GM18508 (cell line): ENCODE measurements at regions not wholly inside any gene's neighbourhood (a gene's known extent, or its start where the extent isn't known, plus 50 kb on each side); places are given as distances from the start of the nearest gene placed in this dataset.
"Not testable (repeated sequence)": the region's sequence is repeated elsewhere in the genome, so short reads cannot be mapped to it uniquely, and the experiment has no call there.

Source experiments
- ATAC-seq: cut with Tn5 transposase; IDR thresholded peaks from one replicate; pipeline ENCODE4 v1.9.1; 2021; ENCODE audit warnings: moderate number of reproducible peaks; ENCODE audit not compliant: insufficient read depth, unreplicated experiment

DNA sequence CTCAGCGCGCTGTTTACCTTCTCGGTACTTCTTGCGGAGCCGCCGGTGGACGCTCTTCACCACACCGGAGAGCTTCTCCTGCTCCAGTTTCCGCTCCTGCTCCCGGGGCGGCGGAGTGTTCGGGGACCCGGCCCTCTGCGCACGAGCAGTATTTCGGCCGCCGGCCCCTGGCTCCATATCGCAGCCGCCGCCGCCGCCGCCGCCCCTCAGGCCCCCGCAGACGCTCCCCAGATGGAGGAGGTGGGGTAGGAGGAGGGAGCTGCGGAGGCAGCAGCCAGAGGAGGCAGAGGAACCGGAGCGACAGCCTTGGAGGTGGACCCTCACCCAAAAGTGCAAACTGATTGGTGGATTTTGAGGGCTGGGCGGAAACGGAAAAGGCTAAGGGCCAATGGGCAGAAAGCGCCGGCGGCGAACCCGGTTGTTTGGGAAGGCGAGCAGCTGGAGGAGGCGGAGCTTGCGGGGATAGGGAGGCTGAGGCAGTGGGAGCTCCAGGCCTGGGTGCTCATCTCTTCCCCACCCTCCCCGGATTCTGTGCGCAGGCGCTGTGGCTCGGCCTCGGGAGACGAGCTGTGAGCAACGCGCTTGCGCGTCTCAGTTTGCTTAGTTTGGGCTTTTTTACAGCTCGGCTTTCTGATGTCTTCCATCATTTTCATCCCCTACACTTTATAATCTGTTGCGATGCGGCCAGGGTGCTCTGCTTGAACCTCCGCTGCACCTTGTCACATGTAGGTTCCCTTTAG, 146.9 kb downstream of the GPR85 start:
- peak; percentile 93 for ATAC-seq

DNA sequence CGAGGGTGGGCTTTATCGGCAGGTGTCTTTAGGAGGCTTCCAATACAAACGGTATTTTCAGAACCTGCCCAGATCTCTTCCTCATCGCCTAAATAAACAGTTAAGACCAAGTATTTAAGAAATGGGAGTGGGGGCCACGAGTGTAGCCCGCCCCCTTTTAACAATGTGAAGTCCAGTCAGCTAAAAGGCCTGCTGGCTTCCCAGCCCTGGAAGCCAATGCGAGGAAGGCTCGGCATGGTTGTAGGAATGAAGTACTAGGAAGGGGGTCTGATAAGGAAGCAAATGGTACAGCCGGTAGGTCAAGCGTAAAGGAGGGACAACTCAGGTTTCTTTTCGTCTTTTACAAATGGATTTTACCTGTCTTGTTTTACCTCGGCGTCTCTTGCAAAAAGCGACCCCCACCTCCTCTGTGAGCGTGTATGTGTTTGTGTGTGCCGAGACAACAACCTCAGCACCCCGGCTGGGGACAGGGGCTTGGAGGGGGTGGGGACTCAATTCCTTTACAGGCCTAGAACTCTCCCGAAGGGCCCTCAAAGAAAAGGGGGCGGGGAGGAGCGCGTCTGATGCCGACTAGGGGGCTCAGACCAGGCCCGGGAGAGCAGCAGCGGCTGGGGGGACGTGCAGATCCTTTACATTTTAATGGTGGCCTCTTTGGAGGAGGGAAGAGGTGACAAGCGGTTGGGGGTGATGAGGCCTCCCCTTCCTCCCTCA, 147.6 kb downstream of the GPR85 start:
- ATAC-seq: peak; percentile 2

DNA sequence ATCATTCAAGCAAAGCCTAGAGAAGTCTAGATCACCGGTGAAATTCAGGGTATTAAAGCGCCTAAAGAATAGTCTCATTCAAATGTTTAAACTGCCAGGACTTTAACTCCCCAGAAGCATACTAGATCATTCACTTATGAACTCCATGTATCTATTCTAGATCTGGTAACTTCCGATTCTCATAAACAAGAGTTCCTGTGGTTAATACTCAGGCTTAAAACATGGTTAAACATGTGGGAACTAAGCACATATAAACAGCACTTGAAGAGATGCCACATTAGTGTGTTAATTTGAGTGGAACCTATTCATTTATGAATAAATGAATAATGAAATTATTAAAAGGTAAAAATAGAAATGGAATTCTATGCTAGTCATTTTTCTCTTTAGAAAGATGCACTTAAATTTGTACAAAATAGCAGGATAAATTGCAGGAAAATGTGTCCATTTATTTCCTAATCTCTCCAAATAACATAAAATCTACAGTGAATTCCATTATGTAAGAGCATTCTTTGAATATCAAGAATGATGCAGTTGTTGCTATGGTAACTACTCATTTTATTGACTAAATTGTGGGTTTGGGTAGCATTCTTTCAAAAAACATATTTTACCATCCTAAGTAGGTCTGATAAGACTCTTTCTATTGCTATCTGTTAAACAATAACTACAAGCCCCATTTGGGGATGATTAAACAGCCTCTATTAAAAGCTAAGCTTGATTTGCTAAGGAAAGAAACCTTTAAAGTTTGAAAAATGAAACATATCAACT, 147.6 kb upstream of the TMEM168 start:
- peak; percentile 13 for ATAC-seq

DNA sequence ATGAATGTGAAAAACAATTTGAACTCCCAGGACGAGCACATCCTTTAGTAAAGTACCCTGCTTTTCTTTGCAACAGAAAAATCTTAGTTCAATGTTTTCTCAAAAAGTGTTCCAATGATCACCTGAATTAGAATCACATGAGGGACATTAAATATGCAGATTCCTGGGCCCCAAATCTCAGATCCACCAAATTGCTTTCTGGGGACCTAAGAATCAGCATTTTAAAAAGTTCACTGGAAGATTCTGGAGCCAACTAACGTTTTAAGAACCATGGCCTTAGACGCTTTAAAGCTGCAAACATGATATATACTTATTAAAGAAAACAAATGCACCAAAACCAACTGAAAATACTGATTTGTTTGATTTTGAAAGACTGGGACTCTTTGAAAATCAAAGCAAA, 143.4 kb upstream of the TMEM168 start:
- ATAC-seq: no peak

DNA sequence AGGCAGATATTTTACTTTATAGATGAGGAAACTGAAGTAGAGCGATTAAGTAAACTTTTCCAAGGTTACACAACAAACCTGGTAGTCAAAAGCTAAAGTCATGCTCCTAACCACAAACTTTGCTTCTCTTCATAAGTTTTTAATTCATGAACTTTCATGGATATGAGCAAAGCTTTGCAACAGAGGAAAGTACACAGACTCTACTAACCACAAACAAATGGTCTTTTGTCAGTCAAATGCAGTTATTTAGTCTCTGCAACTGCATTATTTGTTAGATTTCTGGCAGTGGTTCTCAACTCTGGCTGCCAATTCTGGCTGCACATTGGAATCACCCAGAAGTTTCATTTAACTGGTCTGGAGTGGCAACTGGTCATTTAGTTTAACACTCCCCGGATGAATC, 140.6 kb upstream of the TMEM168 start:
- ATAC-seq: no peak

DNA sequence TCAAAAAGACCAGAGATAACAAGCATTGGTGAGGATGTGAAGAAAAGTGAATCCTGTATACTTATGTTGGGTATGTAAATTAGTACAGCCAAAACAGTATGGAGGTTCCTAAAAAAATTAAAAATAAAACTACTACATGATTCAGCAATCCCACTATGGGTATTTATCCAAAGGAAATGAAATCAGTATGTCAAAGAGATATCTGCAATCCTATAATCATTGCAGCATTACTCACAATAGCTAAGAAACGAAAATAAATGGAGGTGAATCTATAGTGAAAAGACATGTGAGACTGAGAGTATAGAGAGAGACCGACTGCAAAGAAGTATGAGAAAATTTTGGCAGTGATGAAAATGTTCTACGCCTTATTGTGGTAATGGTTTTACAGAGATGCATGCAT, 139.2 kb upstream of the TMEM168 start:
- ATAC-seq: no peak

DNA sequence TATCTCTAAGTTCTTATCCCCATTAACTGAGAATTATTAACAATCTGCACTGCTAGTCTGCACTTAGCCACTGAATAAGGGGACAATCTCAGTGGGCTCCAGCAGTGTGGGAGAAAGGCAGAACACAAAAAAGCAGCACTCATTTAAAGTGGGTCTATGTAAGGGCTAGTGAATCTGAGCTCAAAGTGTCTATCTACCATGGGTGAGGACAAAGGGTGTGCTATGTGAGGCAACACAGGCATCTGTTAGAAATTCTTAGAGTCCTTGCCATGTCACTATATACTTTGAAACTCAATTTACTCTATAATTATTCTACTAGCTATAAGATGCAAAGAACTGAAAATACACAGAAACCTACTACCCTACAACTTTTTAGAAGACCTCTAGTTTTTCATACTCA, 135.8 kb upstream of the TMEM168 start:
- no peak for ATAC-seq

DNA sequence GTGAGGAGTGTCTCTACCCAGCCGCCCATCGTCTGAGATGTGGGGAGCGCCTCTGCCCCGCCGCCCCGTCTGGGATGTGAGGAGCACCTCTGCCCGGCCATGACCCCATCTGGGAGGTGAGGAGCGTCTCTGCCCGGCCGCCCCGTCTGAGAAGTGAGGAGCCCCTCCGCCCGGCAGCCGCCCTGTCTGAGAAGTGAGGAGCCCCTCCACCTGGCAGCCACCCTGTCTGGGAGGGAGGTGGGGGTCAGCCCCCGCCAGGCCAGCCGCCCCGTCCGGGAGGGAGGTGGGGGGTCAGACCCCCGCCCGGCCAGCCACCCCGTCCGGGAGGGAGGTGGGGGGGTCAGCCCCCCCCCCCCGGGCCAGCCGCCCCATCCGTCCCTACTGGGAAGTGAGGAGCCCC, 132.4 kb upstream of the TMEM168 start:
- ATAC-seq: not testable (repeated sequence)

DNA sequence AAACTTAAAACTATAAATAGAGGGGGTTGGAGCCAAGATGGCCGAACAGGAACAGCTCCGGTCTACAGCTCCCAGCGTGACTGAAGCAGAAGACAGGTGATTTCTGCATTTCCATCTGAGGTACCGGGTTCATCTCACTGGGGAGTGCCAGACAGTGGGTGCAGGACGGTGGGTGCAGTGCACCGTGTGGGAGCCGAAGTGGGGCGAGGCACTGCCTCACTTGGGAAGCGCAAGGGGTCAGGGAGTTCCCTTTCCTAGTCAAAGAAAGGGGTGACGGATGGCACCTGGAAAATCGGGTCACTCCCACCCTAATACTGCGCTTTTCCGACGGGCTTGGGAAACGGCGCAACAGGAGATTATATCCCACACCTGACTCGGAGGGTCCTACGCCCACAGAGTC, 126.2 kb upstream of the TMEM168 start:
- ATAC-seq: not testable (repeated sequence)

DNA sequence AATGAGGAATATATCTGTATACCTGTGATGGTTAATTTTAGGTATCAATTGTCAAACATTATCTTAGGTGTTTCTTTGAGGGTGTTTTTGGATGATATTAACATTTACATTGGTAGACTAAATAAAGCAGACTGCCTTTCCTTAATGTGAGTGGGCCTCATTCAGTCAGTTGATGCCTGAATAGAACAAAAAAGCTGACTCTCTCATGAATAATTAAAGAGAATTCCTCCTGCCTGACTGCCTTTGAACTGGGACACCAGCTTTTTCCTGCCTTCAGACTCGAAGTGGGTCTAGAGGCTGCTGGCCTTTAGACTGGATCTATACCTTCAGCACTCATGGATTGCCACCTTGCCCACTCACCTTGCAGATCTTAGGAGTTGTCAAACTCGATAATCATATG, 117.9 kb upstream of the TMEM168 start:
- ATAC-seq: no peak

DNA sequence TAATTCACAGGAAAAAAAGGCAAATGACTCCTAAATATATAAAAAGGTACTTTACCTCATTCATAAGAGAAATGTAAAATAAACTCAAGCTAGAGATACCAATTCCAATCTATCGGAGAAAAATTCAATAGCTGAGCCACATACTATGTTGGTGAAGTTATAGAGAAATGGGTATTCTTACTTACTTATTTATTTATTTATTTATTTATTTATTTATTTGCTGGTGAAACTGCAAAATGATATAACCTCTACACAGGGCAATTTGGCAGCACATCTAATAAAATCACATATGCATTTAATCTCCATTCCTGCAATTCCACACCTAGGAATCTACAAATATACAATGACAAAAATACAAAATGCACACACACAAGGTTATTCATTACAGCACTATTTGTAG, 117.5 kb upstream of the TMEM168 start:
- ATAC-seq: no peak

DNA sequence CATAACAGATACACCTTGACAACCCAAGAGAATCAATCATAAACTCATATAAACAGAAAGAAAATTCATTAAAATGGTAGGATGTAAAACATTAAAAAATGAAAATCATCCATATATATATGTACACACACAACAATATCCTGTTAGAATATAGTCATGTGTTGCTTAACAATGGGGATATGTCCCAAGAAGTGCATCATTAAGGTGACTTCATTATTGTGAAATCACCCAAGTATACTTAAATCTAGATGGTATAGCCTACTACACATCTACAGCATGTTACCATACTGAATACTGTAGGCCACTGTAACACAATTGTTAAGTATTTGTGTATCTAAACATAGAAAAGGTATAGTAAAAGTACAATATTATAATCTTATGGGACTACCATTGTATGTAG, 115.8 kb upstream of the TMEM168 start:
- ATAC-seq: no peak

DNA sequence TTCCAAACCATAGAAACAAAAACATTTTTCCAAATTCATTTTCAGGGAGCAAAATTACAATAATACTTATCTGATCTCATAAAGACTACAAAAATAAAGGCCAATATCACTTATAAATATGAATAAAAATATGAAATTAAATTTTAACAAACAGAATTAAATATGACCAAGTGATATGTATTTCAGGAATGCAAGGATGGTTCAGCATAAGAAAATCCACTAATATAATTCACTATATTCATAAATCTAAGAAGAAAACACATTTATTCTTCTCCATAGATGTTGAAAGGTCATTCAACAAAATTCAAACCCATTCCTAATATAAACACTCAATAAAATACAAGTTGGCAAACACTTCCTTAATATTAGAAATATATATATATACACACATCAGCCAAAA, 115.2 kb upstream of the TMEM168 start:
- no peak for ATAC-seq

DNA sequence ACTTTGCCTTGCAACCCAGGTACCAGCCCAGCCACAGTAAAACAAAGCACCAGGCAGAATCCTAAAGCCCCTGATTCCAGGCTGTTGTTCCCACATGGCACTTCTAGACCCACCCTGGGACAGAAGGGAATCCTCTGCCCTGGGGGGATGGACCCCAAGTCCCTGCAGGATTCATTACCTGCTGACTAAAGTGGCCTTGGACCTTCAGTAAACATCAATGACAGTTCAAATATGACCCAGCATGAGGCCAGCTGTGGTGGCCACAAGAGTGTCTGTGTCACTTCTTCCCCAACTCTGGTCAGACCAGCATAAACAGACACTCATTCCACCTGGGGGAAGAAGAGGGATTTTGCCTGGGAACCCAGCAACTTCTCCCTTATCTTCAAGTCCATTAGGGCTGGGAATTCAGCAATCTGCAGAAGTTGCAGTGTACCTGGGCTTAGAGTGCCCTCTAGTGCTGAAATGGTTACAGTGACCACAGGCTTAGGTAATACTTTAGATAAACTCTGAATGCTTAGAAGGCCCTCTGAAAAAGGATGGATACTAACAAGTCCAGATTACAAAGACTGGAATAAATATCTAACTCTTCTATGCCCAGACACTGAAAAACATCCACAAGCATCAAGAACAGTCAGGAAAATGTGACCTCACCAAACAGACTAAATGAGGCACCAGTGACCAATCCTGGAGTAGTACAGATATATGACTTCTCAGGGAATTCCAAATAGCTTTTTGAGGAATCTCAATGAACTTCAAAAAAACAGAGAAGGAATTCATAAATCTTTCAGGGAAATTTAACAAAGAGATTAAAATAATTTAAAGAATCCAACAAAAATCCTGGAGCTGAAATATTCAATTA, 108.5 kb upstream of the TMEM168 start:
- peak; percentile 65 for ATAC-seq

DNA sequence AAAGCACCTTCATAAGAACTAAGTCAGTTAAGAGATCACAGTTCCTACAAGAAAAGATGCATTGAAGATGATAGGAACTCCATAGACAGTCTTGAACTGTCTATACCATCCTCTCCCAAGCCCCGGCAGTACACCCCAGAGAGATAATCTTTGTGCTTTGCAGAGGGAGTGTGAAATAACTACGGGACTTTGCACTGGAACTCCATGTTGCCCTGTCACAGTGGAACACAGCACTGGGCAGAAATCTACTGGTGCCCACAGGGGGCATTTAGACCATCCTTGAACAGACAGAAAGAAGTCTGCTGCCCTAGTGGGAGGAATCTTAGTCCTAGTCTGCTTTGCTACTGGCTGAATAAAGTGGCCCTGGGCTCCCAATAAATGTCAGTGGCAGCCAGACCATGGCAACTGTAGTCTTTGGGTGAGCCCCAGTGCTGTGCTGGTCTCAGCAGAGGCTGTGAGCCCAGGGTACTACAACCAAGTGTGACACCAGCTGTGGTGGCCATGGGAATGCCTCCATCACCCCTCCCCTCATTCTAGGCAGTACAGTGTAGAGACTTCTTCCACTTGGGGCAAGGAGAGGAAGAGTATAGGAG, 107.7 kb upstream of the TMEM168 start:
- ATAC-seq: no peak

DNA sequence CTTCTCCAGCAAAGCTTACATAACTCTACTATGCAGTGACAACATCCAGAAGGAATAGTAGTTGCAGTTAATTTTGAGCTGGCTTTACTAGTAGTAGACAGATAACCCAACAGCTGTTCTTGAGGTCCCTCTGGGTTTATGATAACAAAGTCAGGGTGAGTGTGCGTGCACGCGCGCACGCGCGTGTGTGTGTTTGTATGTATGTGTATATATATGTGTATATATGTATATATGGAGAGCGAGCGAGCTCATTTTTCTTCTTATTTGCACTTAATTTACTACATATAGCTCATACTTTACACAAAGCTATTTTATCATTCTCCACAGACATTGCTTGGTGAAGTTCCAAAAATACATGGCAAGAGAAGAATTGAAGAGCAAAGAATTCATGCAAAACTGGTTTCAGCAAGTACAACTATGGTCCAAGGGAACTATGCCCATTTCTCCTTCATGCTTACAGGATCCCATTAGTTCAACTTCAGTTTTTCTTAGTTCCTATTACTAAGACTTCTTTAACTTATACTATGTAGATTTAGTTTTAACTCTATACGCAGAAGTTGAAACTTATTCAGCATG, 105.9 kb upstream of the TMEM168 start:
- no peak for ATAC-seq

DNA sequence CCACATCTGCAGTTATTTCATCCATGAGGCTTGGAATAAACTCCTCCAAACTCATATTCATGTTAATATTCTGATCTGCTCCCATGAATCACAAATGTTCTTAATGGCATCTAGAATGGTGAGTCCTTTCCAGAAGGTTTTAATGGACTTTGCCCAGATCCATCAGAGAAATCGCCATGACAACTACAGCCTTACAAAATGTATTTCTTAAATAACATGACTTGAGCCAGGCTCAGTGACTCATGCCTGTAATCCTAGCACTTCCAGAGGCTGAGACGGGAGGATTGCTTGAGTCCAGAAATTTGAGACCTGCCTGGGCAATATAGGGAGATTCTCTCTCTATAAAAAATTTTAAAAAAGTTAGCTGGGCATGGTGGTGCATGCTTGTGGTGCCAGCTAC, 102.1 kb upstream of the TMEM168 start:
- no peak for ATAC-seq

DNA sequence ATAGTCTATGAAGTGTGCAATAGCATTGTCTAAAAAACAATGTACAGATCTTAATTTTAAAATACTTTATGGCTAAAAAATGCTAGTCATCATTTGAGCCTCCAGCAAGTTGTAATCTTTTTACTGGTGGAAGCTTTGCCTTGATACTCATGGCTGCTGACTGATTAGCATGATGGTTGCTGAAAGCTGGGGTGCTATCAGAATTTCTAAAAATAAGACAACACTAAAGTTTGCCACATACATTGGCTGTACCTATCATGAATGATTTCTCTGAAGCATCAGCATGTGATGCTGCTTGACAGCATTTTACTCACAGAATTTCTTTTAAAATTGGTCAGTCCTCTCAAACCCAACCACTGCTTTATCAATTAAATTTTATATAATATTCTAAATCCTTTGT, 101.5 kb upstream of the TMEM168 start:
- ATAC-seq: no peak

DNA sequence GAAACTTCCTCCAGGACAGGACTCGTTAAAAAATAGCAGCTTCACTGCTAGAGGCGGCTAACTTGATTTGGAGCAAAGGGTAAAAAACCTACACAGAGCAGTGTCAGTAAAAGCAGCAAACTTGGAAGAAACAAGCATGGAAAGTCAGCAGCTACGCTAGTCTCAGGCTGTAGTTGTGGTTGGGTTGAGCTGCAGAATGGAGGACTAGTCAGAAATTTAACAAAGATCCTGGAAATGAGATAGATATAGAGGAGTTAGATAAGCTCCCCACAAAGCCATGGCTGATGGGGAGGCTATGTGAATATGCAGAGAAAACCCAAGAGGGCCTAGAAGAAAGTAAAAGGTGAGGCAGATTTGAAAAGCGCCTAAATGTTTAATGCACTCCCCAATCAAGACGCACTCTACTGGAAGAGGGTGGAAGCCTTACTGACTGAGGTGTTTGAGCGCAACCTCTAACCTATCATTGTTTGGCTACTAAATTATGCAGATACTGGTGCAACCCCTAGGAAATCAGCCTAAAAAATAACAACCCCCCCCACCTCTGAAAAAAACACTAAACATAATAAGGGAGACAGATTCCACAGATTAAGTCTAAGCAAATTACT, 99.7 kb upstream of the TMEM168 start:
- ATAC-seq: no peak
